ENCODE measurements at regions not wholly inside any gene's neighbourhood (a gene's known extent, or its start where the extent isn't known, plus 50 kb on each side); places are given as distances from the start of the nearest gene placed in this dataset.

DNA sequence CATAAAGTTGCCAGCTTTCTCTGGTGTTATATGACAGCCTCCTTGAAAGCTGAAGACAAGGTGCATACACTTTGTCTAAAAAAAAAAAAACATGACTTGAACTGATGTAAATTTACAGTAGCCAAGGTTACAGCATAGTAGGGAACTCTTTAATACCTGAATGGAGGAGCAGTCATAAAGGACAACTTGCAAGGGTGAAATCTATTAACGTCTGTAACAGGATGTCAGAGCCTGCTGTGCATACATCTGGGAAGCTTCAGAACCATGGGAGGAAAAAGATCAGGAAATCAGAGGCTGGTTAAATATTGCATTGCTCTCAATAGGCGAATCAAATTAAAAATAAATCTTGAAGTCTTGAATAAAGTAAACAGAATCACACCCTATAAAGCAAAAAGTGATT lies 484.0 kb upstream of the CTSO start:
- TF ChIP-seq, protein P1, sequence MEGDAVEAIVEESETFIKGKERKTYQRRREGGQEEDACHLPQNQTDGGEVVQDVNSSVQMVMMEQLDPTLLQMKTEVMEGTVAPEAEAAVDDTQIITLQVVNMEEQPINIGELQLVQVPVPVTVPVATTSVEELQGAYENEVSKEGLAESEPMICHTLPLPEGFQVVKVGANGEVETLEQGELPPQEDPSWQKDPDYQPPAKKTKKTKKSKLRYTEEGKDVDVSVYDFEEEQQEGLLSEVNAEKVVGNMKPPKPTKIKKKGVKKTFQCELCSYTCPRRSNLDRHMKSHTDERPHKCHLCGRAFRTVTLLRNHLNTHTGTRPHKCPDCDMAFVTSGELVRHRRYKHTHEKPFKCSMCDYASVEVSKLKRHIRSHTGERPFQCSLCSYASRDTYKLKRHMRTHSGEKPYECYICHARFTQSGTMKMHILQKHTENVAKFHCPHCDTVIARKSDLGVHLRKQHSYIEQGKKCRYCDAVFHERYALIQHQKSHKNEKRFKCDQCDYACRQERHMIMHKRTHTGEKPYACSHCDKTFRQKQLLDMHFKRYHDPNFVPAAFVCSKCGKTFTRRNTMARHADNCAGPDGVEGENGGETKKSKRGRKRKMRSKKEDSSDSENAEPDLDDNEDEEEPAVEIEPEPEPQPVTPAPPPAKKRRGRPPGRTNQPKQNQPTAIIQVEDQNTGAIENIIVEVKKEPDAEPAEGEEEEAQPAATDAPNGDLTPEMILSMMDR (IDR thresholded peaks at IDR 0.05) = no peak
- TF ChIP-seq POLR2A (IDR thresholded peaks at IDR 0.05) = no peak

Measured in body of pancreas (tissue), 4 donors.